H1 (cell line): ENCODE measurements at regions not wholly inside any gene's neighbourhood (a gene's known extent, or its start where the extent isn't known, plus 50 kb on each side); places are given as distances from the start of the nearest gene placed in this dataset.
A peak's percentile ranks its signal among the peaks of the same experiment; 100 is the strongest.

Experiments
- CTCF ChIA-PET: fragments of 300-600 bp; sonication (Branson Sonifier 250); formaldehyde crosslinking; loops from one replicate; lab custom pipeline; 2021; ENCODE audit not compliant: partially characterized antibody; lab: Charles Lee
- POLR2A ChIA-PET: fragments of 300-600 bp; sonication (Branson Sonifier 250); formaldehyde crosslinking; loops from one replicate; lab custom pipeline; 2021; ENCODE audit warnings: inconsistent platforms; ENCODE audit not compliant: partially characterized antibody; lab: Charles Lee
- DNase-seq, 2 experiments: peaks; one replicate each; pipeline versions ENCODE4 v3.0.0 to v3.0.0-alpha.2; 2010 to 2022; ENCODE audit warnings: low spot score in 2 of 2, low read depth in 1 of 2, mixed read lengths in 1 of 2
- FAIRE-seq: peaks from 2 replicates; lab custom pipeline; 2011; peaks lifted over from hg19 to GRCh38; lab: Jason Lieb, UNC
- H2AFZ ChIP-seq: 2 replicates; pipeline ENCODE4 v1.8.1; 2012; ENCODE audit warnings: low read length, inconsistent platforms
- H2AK5ac ChIP-seq: 2 replicates; pipeline ENCODE4 v1.6.1; 2013; ENCODE audit warnings: low read depth, low read length
- H2BK120ac ChIP-seq: replicated peaks from 2 replicates; pipeline ENCODE3; 2013; ENCODE audit warnings: low read depth, low read length, inconsistent platforms
- H2BK12ac ChIP-seq: 2 replicates; pipeline ENCODE4 v1.6.1; 2013; ENCODE audit warnings: low read depth, low read length
- H2BK15ac ChIP-seq: 2 replicates; pipeline ENCODE4 v1.6.1; 2013; ENCODE audit warnings: low read length
- H2BK20ac ChIP-seq: 2 replicates; pipeline ENCODE4 v1.6.1; 2013; ENCODE audit warnings: low read length
- H2BK5ac ChIP-seq: 2 replicates; pipeline ENCODE4 v1.6.1; 2013; ENCODE audit warnings: low read depth, low read length
- H3K14ac ChIP-seq: 2 replicates; pipeline ENCODE4 v1.6.1; 2013; ENCODE audit warnings: inconsistent platforms; ENCODE audit not compliant: insufficient read length
- H3K18ac ChIP-seq: 2 replicates; pipeline ENCODE4 v1.6.1; 2013; ENCODE audit warnings: low read length; ENCODE audit errors: extremely low read depth
- H3K23ac ChIP-seq: 2 replicates; pipeline ENCODE4 v1.6.1; 2013; ENCODE audit warnings: inconsistent platforms; ENCODE audit not compliant: insufficient read length
- H3K23me2 ChIP-seq: 2 replicates; pipeline ENCODE4 v1.6.1; 2013; ENCODE audit warnings: low read depth, low read length
- H3K27ac ChIP-seq: 2 replicates; pipeline ENCODE4 v1.6.1; 2011; ENCODE audit warnings: low read depth, low read length, inconsistent platforms
- H3K27me3 ChIP-seq, 4 experiments: replicated peaks in 1 of 4; 1 replicate in 1 of 4; 2 replicates in 3 of 4; pipeline versions ENCODE4 v1.6.1 to v1.8.1; 2011 to 2013; ENCODE audit warnings: low read length in 3 of 4, mild to moderate bottlenecking in 3 of 4, inconsistent platforms in 2 of 4, mixed read lengths in 2 of 4, moderate library complexity in 1 of 4; ENCODE audit not compliant: control insufficient read depth in 3 of 4, insufficient read depth in 3 of 4; ENCODE audit errors: extremely low read depth in 1 of 4
- H3K36me3 ChIP-seq, 4 experiments: 2 replicates each; pipeline versions ENCODE4 v1.6.1 to v1.8.1; 2011 to 2013; ENCODE audit warnings: mild to moderate bottlenecking in 4 of 4, low read length in 3 of 4, moderate library complexity in 2 of 4, control low read depth in 1 of 4, inconsistent platforms in 1 of 4; ENCODE audit not compliant: insufficient read depth in 4 of 4, control insufficient read depth in 2 of 4
- H3K4ac ChIP-seq: replicated peaks from 2 replicates; pipeline ENCODE3; 2013; ENCODE audit warnings: low read length, low read depth, mixed read lengths, inconsistent platforms; ENCODE audit not compliant: insufficient read length
- H3K4me1 ChIP-seq, 4 experiments: replicated peaks in 1 of 4; 1 replicate in 1 of 4; 2 replicates in 3 of 4; pipeline versions ENCODE4 v1.6.1 to v1.8.1; 2011 to 2013; ENCODE audit warnings: low read length in 3 of 4, inconsistent platforms in 2 of 4, mixed read lengths in 1 of 4; ENCODE audit not compliant: insufficient read depth in 4 of 4, control insufficient read depth in 3 of 4
- H3K4me2 ChIP-seq, 2 experiments: 2 replicates each; pipeline versions ENCODE4 v1.6.1 to v1.8.1; 2011 to 2013; ENCODE audit warnings: low read depth in 2 of 2, low read length in 2 of 2, control low read depth in 1 of 2, inconsistent platforms in 1 of 2, mild to moderate bottlenecking in 1 of 2; ENCODE audit not compliant: insufficient read depth in 1 of 2
- H3K4me3 ChIP-seq, 4 experiments: fragments of 200-600, 300-600 bp in 1 of 4; sonication (generic), shearing (Covaris generic), sonication (Bioruptor Twin) in 1 of 4; 2 replicates each; pipeline versions ENCODE4 v1.5.1 to v1.8.1; 2011 to 2016; ENCODE audit warnings: low read length in 4 of 4, low read depth in 3 of 4, control low read depth in 2 of 4, inconsistent platforms in 2 of 4, mild to moderate bottlenecking in 2 of 4, mixed read lengths in 1 of 4, moderate library complexity in 1 of 4; ENCODE audit not compliant: insufficient read depth in 2 of 4; ENCODE audit errors: extremely low read depth in 1 of 4
- H3K56ac ChIP-seq: replicated peaks from 2 replicates; pipeline ENCODE3; 2013; ENCODE audit warnings: low read depth, mild to moderate bottlenecking, mixed read lengths, low read length, inconsistent platforms; ENCODE audit not compliant: insufficient read length
- H3K79me1 ChIP-seq: 2 replicates; pipeline ENCODE4 v1.6.1; 2013; ENCODE audit warnings: low read depth, low read length, control low read depth
- H3K79me2 ChIP-seq, 2 experiments: 2 replicates each; pipeline versions ENCODE4 v1.6.1 to v1.8.1; 2012 to 2013; ENCODE audit warnings: low read length in 2 of 2, mild to moderate bottlenecking in 2 of 2, inconsistent platforms in 1 of 2; ENCODE audit not compliant: insufficient read depth in 2 of 2, control insufficient read depth in 1 of 2
- H3K9ac ChIP-seq, 4 experiments: replicated peaks in 1 of 4; 1 replicate in 1 of 4; 2 replicates in 3 of 4; pipeline versions ENCODE4 v1.6.1 to v1.8.1; 2011 to 2013; ENCODE audit warnings: low read depth in 3 of 4, low read length in 3 of 4, control low read depth in 2 of 4, mild to moderate bottlenecking in 2 of 4, moderate library complexity in 2 of 4, inconsistent platforms in 1 of 4; ENCODE audit errors: extremely low read depth in 1 of 4
- H3K9me3 ChIP-seq, 2 experiments: 2 replicates each; pipeline versions ENCODE4 v1.6.1 to v1.8.1; 2012 to 2013; ENCODE audit warnings: mild to moderate bottlenecking in 2 of 2, moderate library complexity in 2 of 2, control low read depth in 1 of 2, inconsistent platforms in 1 of 2, low read depth in 1 of 2, low read length in 1 of 2, mixed read lengths in 1 of 2; ENCODE audit not compliant: insufficient read depth in 2 of 2
- H4K20me1 ChIP-seq, 2 experiments: replicated peaks in 1 of 2; 2 replicates each; pipeline versions ENCODE3 to v1.8.1; 2011 to 2013; ENCODE audit warnings: inconsistent platforms in 2 of 2, low read length in 2 of 2, mild to moderate bottlenecking in 1 of 2; ENCODE audit not compliant: insufficient read depth in 2 of 2, control insufficient read depth in 1 of 2
- H4K5ac ChIP-seq: 2 replicates; pipeline ENCODE4 v1.6.1; 2013; ENCODE audit warnings: low read length, low read depth, mixed read lengths, inconsistent platforms; ENCODE audit not compliant: insufficient read length
- H4K8ac ChIP-seq: 2 replicates; pipeline ENCODE4 v1.8.0; 2013; ENCODE audit warnings: mild to moderate bottlenecking, moderate library complexity, low read length, inconsistent platforms; ENCODE audit not compliant: insufficient read depth; ENCODE audit errors: extremely low read depth
- H4K91ac ChIP-seq: replicated peaks from 2 replicates; pipeline ENCODE3; 2013; ENCODE audit warnings: low read length, mixed read lengths, inconsistent platforms; ENCODE audit not compliant: insufficient read length
- ATF3 ChIP-seq: IDR thresholded peaks from 2 replicates; pipeline ENCODE4 v1.6.1; 2011; ENCODE audit warnings: low read depth, mild to moderate bottlenecking, low read length; ENCODE audit not compliant: insufficient read depth
- JUND ChIP-seq: IDR thresholded peaks from 2 replicates; pipeline ENCODE4 v1.6.1; 2011; ENCODE audit warnings: mild to moderate bottlenecking, improper control_type of control experiment, low read length
- RAD21 ChIP-seq, 2 experiments: IDR thresholded peaks in 1 of 2; conservative IDR thresholded peaks in 1 of 2; 2 replicates each; pipeline ENCODE4 v1.6.1; 2011; ENCODE audit warnings: low read depth in 2 of 2, low read length in 2 of 2, improper control_type of control experiment in 1 of 2, inconsistent platforms in 1 of 2, mild to moderate bottlenecking in 1 of 2, moderate library complexity in 1 of 2
- RBBP5 ChIP-seq: IDR thresholded peaks from 2 replicates; pipeline ENCODE4 v1.7.1; 2012; ENCODE audit warnings: low read depth, mild to moderate bottlenecking, inconsistent platforms, low read length, moderate library complexity, borderline replicate concordance
- SIN3A ChIP-seq, 2 experiments: IDR thresholded peaks in 1 of 2; conservative IDR thresholded peaks in 1 of 2; 2 replicates each; pipeline ENCODE4 v1.6.1; 2011 to 2012; ENCODE audit warnings: low read length in 2 of 2, improper control_type of control experiment in 1 of 2, low read depth in 1 of 2, mild to moderate bottlenecking in 1 of 2
- TBP ChIP-seq: IDR thresholded peaks from 2 replicates; pipeline ENCODE4 v1.6.1; 2011; ENCODE audit warnings: low read depth, low read length, improper control_type of control experiment
- YY1 ChIP-seq: IDR thresholded peaks from 2 replicates; pipeline ENCODE4 v1.6.1; 2011; ENCODE audit warnings: low read depth, mild to moderate bottlenecking, low read length
- WGBS, 2 experiments: shearing (Covaris generic) in 1 of 2; methylation state at CpG; one replicate each; pipeline versions ENCODE4 v1.1.6 to v1.1.7; 2013 to 2015; ENCODE audit warnings: low lambda C conversion rate in 2 of 2, mixed read lengths in 2 of 2, inconsistent platforms in 1 of 2, low coverage in 1 of 2, missing lambda C conversion rate in 1 of 2; ENCODE audit not compliant: insufficient replicate concordance in 2 of 2, insufficient coverage in 1 of 2, insufficient read length in 1 of 2; ENCODE audit errors: extremely low coverage in 1 of 2, missing lambda C conversion rate in 1 of 2; 5-methylcytosine and 5-hydroxymethylcytosine counted together
- TF ChIP-seq, protein P1 (sequence below): IDR thresholded peaks from 2 replicates; pipeline ENCODE4 v1.6.1; 2012; ENCODE audit warnings: inconsistent platforms

GRCh38 chr14:98999901-99000300, 272.1 kb downstream of the BCL11B start:
- Histone ChIP-seq H2AK5ac (no peak overlapping the region), H2BK12ac (no peak overlapping the region), H4K20me1 (no peaks in the 10 kb centered on the region), H2AFZ (no peak overlapping the region), H3K4me3 (no peak overlapping the region), H3K36me3 (no peaks in the 10 kb centered on the region), H2BK5ac (no peak overlapping the region), H3K18ac (no peak overlapping the region), H3K4me2 (no peak overlapping the region), H3K23me2 (no peaks in the 10 kb centered on the region), H3K23ac (no peak overlapping the region), H4K8ac (peak overlapping the region; percentile 53; the same call in 1 of the 2 replicates), H3K9me3 (no peaks in the 10 kb centered on the region), H2BK20ac (no peak overlapping the region), H4K5ac (no peak overlapping the region), H2BK120ac (no peak overlapping the region), H3K79me2 (no peaks in the 10 kb centered on the region), H3K4me1 (no peaks in the 10 kb centered on the region), H3K27ac (no peak overlapping the region), H3K79me1 (no peaks in the 10 kb centered on the region), H3K14ac (no peak overlapping the region), H4K91ac (no peak overlapping the region), H3K27me3 (no peaks in the 10 kb centered on the region), H2BK15ac (no peak overlapping the region), H3K56ac (no peak overlapping the region), H3K9ac (no peak overlapping the region), H3K4ac (no peak overlapping the region)
- FAIRE-seq = no peak
- 96% methylated on average over 11 of the region's 11 CpGs; no CpG with 5 or more reads in 1 of the 2 experiments for WGBS, 2 experiments
- ChIA-PET POLR2A (no interaction called here), CTCF (no interaction called here)
- no peak for DNase-seq
- no peak for TF ChIP-seq TBP
- TF ChIP-seq ATF3 = no peak
- no peak for TF ChIP-seq RAD21 (IDR thresholded peaks at IDR 0.05 in 1 of 2, conservative IDR thresholded peaks at IDR 0.05 in 1 of 2; ENCODE audit: low read depth in 2 of 2, low read length in 2 of 2)
- TF ChIP-seq, protein P1, sequence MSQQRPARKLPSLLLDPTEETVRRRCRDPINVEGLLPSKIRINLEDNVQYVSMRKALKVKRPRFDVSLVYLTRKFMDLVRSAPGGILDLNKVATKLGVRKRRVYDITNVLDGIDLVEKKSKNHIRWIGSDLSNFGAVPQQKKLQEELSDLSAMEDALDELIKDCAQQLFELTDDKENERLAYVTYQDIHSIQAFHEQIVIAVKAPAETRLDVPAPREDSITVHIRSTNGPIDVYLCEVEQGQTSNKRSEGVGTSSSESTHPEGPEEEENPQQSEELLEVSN = no peak; the same call in 1 of the 2 replicates
- no peak for TF ChIP-seq YY1
- TF ChIP-seq JUND = no peak
- no peak for TF ChIP-seq SIN3A (conservative IDR thresholded peaks at IDR 0.05 in 1 of 2, IDR thresholded peaks at IDR 0.05 in 1 of 2; ENCODE audit: low read depth in 1 of 2, low read length in 2 of 2)
- TF ChIP-seq RBBP5 = no peak
